GM21381 (cell line): ENCODE measurements at regions not wholly inside any gene's neighbourhood (a gene's known extent, or its start where the extent isn't known, plus 50 kb on each side); places are given as distances from the start of the nearest gene placed in this dataset.
A peak's percentile ranks its signal among the peaks of the same experiment; 100 is the strongest.

Experiments used
- ATAC-seq: cut with Tn5 transposase; IDR thresholded peaks from one replicate; pipeline ENCODE4 v1.9.1; 2021; ENCODE audit warnings: mild to moderate bottlenecking, moderate library complexity; ENCODE audit not compliant: unreplicated experiment

DNA sequence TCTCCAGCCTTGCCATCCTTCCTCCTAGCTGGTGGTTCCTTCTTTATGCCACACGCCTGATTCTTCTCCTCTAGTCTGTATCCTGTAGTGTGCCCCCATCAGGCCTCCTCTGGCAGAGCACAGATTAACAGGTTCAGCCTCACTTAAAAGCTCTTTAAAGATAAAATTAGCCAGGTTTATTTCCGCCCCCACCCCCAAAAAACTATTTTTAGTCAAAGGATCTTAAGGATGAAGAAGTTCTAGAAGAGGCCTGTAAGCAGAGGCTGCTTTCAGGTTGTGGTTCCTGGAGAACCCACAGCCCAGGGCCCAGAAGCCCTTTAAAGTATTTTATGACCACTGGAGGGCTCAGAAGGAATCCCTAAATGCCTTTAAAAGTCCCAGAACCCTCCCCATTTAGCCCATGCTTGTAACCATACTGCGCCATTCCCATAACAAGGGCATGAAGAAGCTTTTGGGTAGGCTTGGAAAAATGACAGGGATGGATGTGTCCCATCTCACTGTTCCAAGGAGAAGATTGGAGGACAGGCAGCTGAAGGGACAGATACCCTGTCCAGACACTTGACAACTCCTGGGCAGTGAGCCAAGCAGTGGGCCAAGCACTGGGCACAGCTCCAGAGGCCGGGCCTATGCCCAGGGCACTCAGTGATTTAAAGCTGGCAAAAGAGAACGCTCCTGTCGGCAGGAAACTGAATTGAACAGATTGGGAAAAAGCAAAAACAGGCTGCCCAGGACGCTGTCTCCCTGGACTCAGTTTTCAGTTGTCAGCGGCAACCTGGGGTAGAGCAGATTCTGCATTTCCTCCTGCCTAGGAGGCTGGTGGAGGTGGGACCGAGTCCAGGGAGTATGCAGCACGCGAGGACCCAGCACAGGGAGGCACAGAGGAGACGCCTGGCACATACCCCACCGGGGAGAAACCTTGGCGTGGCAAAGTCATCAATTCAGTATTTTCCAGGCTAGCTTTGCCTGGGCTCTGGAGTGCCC, 106.3 kb upstream of the SSBP2 start:
- ATAC-seq: no peak

DNA sequence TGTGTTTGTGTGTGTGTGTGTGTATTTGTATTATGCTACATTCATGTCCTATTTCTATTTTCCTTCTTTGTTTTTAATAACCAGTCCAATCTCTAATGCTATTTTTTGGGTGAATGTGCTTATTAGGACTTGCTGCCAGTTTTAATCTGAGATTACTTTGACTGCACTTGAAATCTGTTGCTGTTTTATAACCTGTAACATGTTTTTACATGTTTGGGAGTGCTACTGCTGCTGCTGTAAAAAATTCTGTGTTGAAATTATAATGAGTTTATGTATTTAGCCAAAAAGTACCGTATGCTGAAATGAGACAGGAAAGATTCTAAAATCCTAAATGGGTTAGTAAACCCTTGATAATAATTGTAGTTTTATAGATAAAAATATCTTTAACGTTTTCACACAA, 104.7 kb upstream of the SSBP2 start:
- no peak for ATAC-seq

DNA sequence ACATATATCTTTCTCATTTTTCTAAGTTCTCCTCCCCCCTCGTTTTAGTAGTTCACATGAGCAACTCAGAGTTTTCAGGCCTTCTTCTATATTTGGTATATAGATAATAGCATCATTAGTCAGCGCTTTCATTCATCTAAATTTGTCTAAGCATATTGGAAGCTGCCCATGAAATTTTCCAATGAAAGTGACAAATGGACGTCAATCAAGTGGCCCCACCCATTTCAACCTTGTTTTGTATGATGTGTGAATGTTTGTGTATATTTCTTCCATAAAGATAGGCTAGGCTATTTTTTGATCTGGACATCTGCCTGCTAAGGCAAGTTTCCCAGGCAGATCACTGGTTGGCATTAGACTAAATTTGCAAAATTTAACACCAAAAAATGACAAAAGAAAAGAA, 104.0 kb upstream of the SSBP2 start:
- no peak for ATAC-seq

DNA sequence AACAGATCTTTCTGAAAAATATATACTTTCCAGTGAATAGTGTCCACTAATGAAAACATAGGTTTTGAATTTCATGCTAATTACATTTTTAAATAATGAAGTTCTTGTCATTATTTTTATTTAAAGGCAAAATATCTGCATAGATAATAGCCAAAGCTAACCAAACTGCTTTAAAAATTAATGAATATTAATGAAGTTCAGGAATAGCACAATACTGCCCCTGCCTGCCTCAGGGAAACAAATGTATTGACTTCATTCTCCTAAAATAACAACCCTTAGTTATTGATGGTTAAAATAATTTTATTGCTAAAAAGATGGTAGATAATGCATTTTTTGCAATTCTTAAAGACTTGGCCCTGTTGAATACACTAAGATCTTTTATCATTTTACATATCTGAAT, 103.6 kb upstream of the SSBP2 start:
- no peak for ATAC-seq

DNA sequence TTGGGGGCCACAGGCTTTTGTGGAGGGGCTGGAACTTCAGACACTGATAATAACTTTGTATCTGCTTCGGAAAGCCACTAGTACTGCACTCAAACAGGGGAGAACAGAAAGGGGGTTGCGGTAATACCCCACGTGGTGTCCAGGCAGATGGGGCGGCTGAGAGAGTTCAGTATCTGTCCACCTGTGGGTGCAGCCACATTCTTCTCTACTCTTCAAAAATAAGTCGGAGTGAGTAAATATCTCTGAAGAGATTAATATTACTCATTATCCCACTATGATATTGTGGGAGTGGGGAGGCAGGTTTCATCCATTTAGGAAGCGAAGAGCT, 102.1 kb upstream of the SSBP2 start:
- ATAC-seq: no peak

DNA sequence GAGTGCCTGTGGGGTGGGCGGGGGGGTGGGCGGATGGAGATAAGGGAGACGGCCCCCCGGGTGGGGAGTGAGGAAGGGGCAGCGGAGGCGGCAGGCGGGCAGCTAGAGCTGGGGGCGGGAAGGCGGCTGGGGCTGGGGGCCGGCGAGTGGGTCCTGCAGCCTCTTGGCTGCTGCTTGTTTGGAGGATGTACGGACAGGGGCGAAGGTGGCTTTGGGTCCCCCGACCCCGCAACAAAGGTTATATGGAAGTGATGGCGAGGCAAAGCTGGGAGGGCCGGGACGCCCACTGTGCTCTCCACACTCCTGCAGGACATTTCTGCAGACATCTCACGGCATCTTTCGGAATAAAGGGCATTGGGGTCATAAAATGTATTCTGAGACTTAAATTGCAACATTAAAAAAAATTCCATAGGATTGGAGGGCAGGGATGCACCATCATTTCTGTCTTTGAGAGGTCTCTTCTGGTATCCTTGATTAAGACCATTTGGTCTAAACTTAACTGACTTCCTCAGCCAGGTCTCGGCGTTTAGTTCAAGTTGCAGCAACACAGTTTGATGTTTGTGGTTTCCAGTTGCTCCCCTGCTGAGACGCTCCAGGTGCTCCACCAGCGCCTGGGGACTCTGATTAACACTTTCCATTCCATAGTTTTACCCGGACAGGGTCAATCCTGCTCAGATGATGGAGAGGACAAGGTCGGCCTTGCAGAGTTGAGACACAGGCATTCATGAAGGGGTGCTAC, 101.6 kb upstream of the SSBP2 start:
- ATAC-seq: no peak

DNA sequence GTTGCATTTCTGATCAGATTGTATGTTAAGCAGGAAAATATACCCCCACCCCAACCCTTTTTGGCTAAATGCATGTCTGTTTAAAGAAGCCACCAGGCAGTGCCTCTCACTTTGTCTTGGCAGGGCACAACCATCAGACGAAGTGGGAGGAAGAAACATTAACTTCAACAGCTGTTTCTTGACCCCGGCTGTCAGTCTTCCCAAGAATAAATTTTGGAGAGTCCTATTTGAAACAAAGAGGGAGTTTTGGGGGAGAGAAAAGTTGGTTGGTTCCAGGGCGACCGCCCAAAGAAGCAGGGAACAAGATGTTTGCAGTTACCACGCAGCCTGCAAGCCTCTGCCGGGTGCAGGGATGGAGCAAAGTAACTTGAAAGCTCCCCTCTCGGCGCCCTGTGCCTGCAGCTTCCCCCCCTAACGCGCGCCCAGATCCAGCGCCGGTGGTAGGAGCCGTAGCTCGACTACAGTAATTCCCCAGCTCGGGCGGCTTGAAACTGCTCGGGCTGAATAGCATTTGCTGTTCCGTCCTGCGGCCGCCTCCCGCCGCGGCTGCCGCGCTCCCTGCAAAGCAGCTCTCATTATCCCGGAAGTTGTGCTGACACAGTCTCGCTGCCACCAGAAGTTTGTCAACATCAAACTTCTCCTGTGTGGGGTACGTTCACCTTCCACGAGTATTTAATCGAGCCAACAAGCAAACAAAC, 100.7 kb upstream of the SSBP2 start:
- ATAC-seq: peak; percentile 77

DNA sequence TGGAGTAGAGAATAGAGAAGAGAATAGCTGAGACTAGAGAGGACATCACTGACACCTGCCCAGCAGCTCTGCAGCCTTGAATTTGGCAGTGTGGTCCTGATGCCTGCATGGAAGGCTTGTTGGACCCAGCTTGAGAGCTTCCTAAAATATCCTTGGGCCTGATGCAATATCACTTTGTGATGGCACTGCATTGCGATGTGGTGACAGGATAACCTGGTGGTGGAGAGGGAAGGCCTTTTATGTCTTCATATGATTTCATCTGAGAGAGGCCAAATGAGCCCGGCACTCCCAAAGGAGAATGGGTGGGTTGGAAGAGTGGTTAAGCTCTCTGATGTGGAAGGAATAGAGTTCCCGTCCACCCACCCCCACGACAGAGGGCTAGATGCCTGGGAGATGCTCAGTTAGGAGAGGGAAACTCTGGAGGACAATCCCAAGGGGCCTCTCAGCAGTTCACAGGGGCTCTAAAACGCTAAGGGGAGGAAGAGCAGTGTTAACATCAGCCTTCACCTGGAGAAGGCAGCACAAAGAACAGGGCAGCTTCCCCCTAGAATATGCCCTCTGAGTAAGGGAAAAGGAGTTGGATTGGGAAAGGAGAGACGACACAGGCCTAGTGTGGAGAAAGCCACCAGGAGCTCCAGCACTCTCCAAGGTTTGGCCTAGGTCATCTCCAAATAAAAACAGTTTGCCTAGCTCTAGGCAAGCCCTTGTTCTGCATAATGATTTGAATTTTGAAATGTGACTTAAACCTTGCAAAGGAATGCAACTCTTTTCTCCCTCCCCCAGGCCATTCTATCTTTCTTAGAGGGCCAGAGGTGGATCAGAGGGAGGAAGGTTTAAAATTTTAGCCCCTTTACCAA, 99.8 kb upstream of the SSBP2 start:
- ATAC-seq: no peak

DNA sequence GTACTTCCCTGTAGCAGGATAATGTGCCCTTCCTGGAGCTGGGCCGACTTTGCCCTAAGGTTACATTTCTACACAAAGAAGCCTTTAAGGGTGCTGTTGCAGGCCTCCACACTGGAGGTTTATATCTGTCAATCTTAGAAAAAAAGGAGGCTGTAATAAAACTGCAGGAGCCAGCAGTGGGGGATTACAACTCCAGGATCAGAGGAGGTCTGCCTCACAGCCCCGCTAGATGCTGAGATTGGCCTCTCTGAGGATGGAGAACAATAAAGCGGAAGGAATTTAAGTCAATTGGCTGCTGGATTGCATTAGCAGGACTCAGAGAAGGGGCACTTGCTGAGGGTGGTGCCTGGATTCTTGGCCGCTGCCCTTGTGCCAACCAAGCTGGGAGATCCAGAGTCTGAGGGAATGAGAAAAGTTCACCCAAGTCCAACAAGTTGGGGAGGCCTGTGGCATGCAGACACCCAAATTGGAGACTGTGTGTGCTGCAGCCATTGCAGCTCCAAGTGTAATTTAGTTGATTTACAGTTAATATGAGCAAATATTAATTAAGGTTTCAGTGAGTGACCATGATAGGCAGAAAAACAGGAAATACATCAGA, 99.0 kb upstream of the SSBP2 start:
- ATAC-seq: no peak

DNA sequence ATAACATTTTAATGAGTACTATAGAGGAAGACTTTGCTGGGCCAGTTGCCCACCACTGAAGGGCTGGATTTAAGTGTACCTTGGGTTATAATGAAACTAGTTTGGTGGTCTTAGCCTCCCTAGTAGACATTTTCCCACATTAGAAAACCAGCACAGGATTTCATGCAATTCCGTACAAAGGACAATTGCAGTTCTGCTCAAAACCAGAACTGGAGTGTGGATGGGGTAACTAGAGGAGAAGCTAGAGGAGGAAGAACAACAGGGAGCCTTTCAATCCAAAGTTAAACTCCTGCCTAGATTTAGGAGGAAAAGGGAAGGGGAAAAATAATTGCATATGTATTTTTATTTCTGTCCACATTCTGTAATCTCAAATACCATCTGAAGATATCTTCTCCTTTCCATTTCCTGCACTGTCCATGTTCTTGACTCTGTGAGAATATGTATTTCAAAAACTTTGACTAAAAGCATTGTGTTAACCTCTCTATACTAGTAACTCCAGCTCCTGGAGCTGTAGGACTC, 97.5 kb upstream of the SSBP2 start:
- ATAC-seq: no peak

DNA sequence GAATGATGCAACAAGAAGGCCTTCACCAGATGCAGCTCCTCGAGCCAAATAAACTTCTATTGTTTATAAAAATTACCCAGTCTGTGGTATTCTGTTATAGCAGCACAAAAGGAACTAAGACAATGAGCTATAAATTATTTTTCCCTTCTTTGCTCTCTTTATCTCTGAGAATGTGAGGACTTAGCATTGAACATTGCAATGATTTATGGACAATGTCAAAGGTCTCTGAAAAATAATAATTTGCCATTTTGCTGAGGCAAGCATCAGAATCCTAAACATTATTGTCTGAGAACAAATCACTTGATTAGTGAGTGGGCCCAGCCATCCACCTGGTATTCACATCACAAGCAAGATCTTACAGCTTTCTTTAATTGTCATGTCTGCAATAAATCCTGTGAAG, 95.4 kb upstream of the SSBP2 start:
- ATAC-seq: no peak

DNA sequence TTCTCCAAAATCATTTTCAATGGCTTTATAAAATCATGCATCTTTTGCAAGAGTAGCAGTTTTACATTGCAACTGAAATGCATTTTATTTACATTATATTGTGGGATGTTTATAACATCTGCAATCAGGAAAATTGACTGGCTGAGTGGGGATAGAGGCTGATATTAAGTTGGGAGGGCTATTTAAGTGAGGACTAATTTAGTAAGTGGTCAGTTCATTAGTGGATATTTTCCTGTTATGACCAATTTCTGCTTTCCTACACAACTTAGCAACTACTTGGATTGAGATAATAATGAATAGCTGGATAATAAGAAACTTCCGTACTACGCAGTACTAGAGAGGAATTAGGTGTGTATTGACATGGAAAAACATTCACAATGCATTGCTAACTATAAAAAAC, 92.9 kb upstream of the SSBP2 start:
- no peak for ATAC-seq

DNA sequence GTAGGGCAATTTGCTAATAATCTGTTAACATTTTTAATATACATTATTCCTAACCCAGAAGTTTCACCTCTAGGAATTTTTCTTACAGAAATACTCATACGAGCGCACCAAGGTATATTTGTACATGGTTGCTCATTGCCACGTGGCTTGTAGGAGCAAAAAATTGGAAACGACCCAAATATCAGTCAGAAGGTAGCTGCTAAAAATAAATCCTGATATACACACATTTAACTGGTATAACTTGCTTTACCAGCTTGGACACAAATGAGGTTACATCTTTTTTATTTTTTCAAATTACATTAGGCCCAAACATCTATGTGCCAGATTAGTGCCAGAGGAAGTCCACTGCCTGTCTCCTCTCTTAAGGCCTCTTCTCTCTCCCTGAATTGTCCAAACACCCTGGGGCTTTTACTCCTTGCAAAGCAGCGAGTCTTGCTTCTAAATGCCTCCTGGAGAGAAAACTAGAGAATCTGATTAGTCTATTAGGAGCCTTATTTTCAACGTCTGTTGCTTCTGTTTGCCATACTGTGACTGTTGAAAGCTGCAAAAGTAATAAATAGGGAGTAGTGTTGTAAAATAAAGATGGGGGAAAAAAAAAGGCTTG, 92.0 kb upstream of the SSBP2 start:
- no peak for ATAC-seq

DNA sequence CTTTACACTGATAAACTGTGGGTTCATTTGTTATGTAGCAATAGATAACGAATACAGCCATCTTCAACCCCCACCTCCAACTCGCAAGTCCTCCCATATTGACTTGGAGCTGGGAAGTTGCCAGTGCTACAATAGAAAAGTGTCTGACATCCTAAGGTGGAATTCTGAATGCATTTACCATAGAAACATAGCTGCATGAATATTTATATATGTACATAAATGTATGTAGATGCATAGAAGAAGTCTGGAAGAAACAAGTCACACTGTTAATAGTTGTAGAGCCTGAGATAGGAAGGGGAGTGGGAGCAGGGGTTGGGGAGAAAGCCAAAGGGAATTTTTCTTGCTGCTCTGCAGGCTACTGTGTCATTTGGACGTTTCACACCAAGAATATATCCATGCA, 88.1 kb upstream of the SSBP2 start:
- ATAC-seq: no peak

DNA sequence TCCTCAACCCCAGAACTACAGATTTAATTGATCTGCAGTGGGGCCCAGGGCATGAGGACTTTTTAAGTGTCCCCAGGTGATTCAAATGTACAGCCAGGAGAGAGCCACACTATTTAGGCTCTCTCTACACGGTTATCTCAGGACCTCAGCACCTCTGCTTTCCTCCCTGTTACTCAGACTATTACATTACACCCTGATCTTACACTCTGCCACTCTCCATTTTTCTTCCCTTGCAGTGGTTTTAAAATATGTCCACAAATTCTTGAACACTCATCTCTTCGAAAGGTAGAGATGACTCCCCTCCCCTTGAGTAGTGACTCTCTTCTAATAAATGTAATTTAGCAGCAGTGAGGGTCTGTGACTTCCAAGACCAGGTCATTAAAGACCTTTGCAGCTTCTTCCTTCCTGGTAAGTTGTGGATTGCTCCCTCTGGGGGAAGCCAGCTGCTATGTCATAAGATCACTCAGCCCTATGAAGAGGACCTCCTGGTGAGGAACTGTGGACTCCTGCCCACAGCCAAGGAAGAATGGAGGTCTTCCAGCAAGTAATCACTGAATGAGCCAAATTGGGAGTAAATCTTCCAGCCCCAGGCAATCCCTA, 87.5 kb upstream of the SSBP2 start:
- peak; percentile 85 for ATAC-seq

DNA sequence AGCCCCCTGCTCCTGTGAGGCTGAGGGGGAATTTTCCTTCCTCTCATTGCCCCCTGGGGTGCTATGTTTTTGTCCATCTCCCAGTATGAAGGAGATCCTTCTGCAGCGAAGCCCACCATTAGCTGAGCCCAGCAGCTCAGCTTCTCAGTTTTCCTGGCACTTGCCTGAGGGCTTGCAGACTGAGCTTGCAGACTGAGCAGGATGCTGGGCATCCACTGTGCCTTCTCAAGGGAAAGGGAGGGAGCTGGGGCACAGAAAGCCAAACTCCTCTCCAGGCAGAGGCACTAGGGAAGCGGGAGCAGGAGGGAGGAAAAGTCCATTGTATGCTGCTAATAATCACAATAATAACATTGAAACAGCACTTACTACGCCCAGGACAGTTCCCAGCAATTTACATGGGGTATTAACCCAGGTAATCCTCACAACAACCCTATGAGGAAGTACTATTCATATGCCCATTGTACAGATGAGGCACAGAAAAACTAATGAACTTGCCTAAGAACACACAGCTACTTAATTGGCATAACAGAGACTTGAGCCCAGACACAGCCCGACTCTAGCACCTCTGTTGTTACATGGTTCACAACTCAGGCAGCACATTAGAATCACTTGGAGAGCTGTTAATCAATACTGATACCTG, 86.9 kb upstream of the SSBP2 start:
- no peak for ATAC-seq

DNA sequence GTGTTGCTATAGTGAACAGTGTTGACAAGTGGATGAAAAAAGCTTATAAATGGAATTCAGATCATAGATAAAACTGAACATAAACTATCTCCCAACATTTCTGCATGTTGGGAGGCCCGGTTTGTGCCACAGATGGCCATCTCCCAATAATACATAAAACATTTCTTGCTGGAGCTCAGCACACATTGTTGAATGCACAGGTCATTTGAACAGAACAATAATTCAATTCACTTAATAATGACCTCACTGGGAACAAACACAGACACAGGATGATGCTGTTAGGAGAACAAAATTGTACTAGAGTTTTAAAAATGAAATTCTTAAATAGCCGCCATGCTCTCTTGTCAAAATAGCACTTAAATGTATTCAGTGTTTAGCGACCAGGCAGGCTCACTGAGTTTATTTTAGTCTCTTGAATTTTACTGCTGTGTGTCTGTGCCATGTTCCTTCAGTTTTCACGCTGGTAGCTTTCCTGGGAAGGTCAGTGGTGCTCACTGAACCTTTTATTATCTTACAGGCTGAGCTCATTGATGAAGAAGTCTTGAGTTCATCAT, 85.0 kb upstream of the SSBP2 start:
- ATAC-seq: no peak

DNA sequence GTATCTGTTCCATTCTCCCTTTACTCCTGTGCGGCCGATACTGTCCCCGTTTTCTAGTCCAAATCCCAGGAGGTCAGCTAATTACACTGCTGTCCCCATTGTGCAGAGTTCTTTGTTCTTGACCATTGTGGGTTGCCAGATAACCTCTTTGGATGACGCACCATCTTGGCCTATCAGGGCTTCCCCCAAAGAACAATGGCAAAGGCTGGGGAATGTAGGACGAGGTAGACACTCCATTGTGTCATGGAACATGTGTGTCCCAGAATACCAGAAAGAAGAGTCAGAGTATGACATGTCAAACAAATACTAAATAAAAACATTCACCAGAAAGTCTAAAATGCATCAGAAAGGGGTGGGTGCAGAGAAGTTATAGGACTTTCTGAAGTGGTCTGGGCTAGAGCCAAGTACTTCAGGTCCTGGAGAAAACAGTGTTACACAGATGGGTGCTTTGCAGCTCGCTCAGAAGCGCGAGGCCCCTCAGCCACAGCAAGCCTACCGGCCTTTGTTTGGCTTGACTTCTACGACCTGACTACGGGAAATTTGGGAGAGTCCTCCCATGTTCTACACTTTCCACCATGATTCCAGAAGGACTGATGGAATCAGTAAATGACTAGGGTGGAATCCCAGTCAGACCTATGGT, 83.2 kb upstream of the SSBP2 start:
- no peak for ATAC-seq
